Tibial artery (tissue), 4 donors: ENCODE measurements at regions not wholly inside any gene's neighbourhood (a gene's known extent, or its start where the extent isn't known, plus 50 kb on each side); places are given as distances from the start of the nearest gene placed in this dataset.

ENCODE experiments used
- DNase-seq, 2 donors: peaks; one replicate each; pipeline ENCODE4 v3.0.0-alpha.2; 2019
- H3K27ac ChIP-seq, 2 donors: fragments of 200-600 bp; sonication (generic) in 1 of 2; 1 replicate in 1 of 2; 2 replicates in 1 of 2; pipeline ENCODE4 v1.5.1; 2018 to 2019; ENCODE audit warnings: mild to moderate bottlenecking in 1 of 2
- H3K27me3 ChIP-seq, 2 donors: fragments of 200-600 bp; sonication (generic) in 1 of 2; one replicate each; pipeline versions ENCODE4 v1.5.1 to v1.6.0; 2016 to 2019
- H3K36me3 ChIP-seq, 3 donors: fragments of 200-600 bp; sonication (generic) in 2 of 3; one replicate each; pipeline ENCODE4 v1.5.1; 2016 to 2019; ENCODE audit warnings: mild to moderate bottlenecking in 2 of 3
- H3K4me1 ChIP-seq, 4 donors: fragments of 200-600 bp; sonication (generic) in 2 of 4; 1 replicate in 3 of 4; 2 replicates in 1 of 4; pipeline ENCODE4 v1.5.1; 2016 to 2019
- H3K4me3 ChIP-seq, 2 donors: fragments of 200-600 bp; sonication (generic) in 1 of 2; 1 replicate in 1 of 2; 2 replicates in 1 of 2; pipeline ENCODE4 v1.5.1; 2018 to 2019; ENCODE audit warnings: mild to moderate bottlenecking in 2 of 2
- H3K9me3 ChIP-seq, 3 donors: fragments of 200-600 bp; sonication (generic) in 1 of 3; one replicate each; pipeline ENCODE4 v1.5.1; 2016 to 2019
- intact Hi-C: fragments of 100-400 bp; cut with DNase I; formaldehyde crosslinking; loops from one replicate; pipeline ENCODE4 v1.15.0; 2023; ENCODE audit warnings: low total_unique reads
- TF ChIP-seq, protein P1 (sequence below), 2 experiments: fragments of 200-600 bp in 1 of 2; fragments of 450-650 bp in 1 of 2; IDR thresholded peaks; one replicate each; pipeline ENCODE4 v1.5.1; 2017 to 2019; ENCODE audit warnings: antibody characterized with exemption in 2 of 2, mild to moderate bottlenecking in 1 of 2, moderate library complexity in 1 of 2

DNA sequence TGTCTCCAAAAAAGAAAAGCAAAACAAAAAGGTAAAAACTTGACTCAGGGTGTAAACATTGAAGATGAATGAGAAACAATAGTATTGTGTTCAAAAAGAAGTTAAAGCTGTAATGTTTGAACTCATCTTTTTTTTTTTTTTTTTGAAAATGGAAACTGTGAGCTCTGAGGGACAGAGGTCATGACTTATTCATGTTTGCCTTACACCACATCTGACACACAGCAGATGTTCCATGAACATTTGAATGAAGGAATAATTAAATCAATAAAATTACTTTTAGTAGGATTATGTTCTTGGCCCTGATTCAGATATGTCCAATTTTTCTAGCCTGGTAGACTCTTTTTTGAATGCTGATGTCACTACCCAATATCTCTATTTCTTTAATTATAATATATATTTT lies 95.7 kb upstream of the MED13 start:
- TF ChIP-seq, protein P1, sequence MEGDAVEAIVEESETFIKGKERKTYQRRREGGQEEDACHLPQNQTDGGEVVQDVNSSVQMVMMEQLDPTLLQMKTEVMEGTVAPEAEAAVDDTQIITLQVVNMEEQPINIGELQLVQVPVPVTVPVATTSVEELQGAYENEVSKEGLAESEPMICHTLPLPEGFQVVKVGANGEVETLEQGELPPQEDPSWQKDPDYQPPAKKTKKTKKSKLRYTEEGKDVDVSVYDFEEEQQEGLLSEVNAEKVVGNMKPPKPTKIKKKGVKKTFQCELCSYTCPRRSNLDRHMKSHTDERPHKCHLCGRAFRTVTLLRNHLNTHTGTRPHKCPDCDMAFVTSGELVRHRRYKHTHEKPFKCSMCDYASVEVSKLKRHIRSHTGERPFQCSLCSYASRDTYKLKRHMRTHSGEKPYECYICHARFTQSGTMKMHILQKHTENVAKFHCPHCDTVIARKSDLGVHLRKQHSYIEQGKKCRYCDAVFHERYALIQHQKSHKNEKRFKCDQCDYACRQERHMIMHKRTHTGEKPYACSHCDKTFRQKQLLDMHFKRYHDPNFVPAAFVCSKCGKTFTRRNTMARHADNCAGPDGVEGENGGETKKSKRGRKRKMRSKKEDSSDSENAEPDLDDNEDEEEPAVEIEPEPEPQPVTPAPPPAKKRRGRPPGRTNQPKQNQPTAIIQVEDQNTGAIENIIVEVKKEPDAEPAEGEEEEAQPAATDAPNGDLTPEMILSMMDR (IDR thresholded peaks at IDR 0.05): no peak
- Histone ChIP-seq H3K4me3 (no peak overlapping the region), H3K9me3 (no peaks in the 10 kb centered on the region), H3K27me3 (peaks cover 0 to 2% of the 10 kb centered on the region in 2 donors), H3K36me3 (no peaks in the 10 kb centered on the region), H3K27ac (no peak overlapping the region), H3K4me1 (no peaks in the 10 kb centered on the region)
- intact Hi-C loops: no loop called here
- no peak for DNase-seq

DNA sequence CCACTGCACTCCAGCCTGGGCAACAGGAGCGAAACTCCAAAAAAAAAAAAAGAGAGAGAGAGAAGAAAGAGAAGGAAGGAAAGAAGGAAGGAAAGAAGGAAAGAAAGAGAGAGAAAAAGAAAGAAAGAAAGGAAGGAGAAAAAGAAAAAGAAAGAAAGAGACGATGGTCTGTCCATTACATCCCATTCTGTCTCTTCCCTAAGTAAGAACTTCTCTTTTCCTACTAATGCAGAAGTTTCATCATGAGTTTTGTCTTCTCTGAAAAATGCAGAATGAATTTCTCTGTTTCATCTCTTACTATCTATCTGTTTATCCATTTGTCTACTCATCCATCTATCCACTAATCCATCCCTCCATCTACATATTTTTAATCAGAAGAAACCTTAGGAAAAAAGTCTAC lies 94.9 kb upstream of the MED13 start:
- intact Hi-C loops: no loop called here
- DNase-seq: no peak
- H3K4me1 ChIP-seq: no peaks in the 10 kb centered on the region
- H3K4me3 ChIP-seq: no peak overlapping the region
- H3K27ac ChIP-seq: no peak overlapping the region
- no peaks in the 10 kb centered on the region for H3K36me3 ChIP-seq
- TF ChIP-seq, protein P1 (IDR thresholded peaks at IDR 0.05): no peak
- no peaks in the 10 kb centered on the region for H3K9me3 ChIP-seq
- peaks cover 0 to 2% of the 10 kb centered on the region in 2 donors for H3K27me3 ChIP-seq

- Histone ChIP-seq H3K4me1 (no peaks in the 10 kb centered on the region), H3K27me3 (no peaks in the 10 kb centered on the region), H3K9me3 (no peaks in the 10 kb centered on the region), H3K36me3 (no peaks in the 10 kb centered on the region), H3K4me3 (no peak overlapping the region), H3K27ac (no peak overlapping the region)
- no peak for DNase-seq
- TF ChIP-seq, protein P1 (IDR thresholded peaks at IDR 0.05): no peak
- intact Hi-C loops: no loop called here
Observed at GRCh38 chr17:62156949-62157348, 91.9 kb upstream of the MED13 start.

DNA sequence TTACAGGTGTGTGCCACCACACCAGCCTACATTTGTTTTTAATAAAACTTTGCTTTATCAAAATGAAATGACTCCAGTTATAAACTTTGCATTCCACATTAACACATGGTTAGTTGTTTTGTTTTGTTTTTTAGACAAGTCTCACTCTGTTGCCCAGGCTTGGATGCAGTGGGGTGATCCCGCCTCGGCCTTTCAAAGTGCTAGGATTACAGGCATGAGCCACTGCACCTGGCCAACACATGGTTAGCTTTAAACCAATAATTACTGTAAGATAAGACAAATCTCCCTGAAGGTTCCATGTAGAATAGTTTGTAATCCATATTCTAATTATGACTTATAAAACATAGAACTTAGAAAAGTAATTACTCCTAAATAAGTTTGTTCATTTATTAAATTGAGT lies 89.8 kb upstream of the MED13 start:
- H3K4me3 ChIP-seq: no peak overlapping the region
- no peaks in the 10 kb centered on the region for H3K9me3 ChIP-seq
- TF ChIP-seq, protein P1 (IDR thresholded peaks at IDR 0.05): no peak
- no peaks in the 10 kb centered on the region for H3K36me3 ChIP-seq
- no peak for DNase-seq
- no peaks in the 10 kb centered on the region for H3K4me1 ChIP-seq
- no peak overlapping the region for H3K27ac ChIP-seq
- no peaks in the 10 kb centered on the region for H3K27me3 ChIP-seq
- intact Hi-C loops: no loop called here

- no peak overlapping the region for H3K27ac ChIP-seq
- H3K9me3 ChIP-seq: no peaks in the 10 kb centered on the region
- H3K4me3 ChIP-seq: no peak overlapping the region
- no peaks in the 10 kb centered on the region for H3K27me3 ChIP-seq
- intact Hi-C loops: no loop called here
- DNase-seq: no peak
- H3K36me3 ChIP-seq: no peaks in the 10 kb centered on the region
- H3K4me1 ChIP-seq: no peaks in the 10 kb centered on the region
- TF ChIP-seq, protein P1 (IDR thresholded peaks at IDR 0.05): no peak
Observed at GRCh38 chr17:62150471-62150870, 85.4 kb upstream of the MED13 start.

- H3K4me3 ChIP-seq: no peak overlapping the region
- DNase-seq: no peak
- H3K36me3 ChIP-seq: no peaks in the 10 kb centered on the region
- H3K27me3 ChIP-seq: no peaks in the 10 kb centered on the region
- TF ChIP-seq, protein P1 (IDR thresholded peaks at IDR 0.05): no peak
- intact Hi-C loops: no loop called here
- H3K4me1 ChIP-seq: no peaks in the 10 kb centered on the region
- no peak overlapping the region for H3K27ac ChIP-seq
- no peaks in the 10 kb centered on the region for H3K9me3 ChIP-seq
Observed at GRCh38 chr17:62149961-62150360, 84.9 kb upstream of the MED13 start.
